Liver (tissue), 8 donors: ENCODE measurements at regions not wholly inside any gene's neighbourhood (a gene's known extent, or its start where the extent isn't known, plus 50 kb on each side); places are given as distances from the start of the nearest gene placed in this dataset.

ENCODE experiments used
- DNase-seq: peaks from one replicate; pipeline ENCODE4 v3.0.0-alpha.2; 2017; ENCODE audit warnings: low spot score
- H3K27ac ChIP-seq, 2 donors: one replicate each; pipeline ENCODE4 v1.7.0; 2013; ENCODE audit warnings: inconsistent platforms in 2 of 2, low read length in 2 of 2, control low read depth in 1 of 2, low read depth in 1 of 2, mild to moderate bottlenecking in 1 of 2
- H3K27me3 ChIP-seq, 4 donors: one replicate each; pipeline versions ENCODE4 v1.6.1 to v1.7.0; 2013; ENCODE audit warnings: low read length in 3 of 4, inconsistent platforms in 1 of 4, mild to moderate bottlenecking in 1 of 4, moderate library complexity in 1 of 4; ENCODE audit not compliant: control insufficient read depth in 4 of 4, insufficient read depth in 4 of 4
- H3K36me3 ChIP-seq, 4 donors: one replicate each; pipeline versions ENCODE4 v1.6.1 to v1.7.0; 2013; ENCODE audit warnings: low read length in 3 of 4, mild to moderate bottlenecking in 3 of 4, low read depth in 1 of 4, moderate library complexity in 1 of 4; ENCODE audit not compliant: control insufficient read depth in 4 of 4, insufficient read depth in 3 of 4
- H3K4me1 ChIP-seq, 4 donors: one replicate each; pipeline versions ENCODE4 v1.6.1 to v1.7.0; 2013; ENCODE audit warnings: low read length in 3 of 4, mild to moderate bottlenecking in 3 of 4, moderate library complexity in 1 of 4; ENCODE audit not compliant: control insufficient read depth in 4 of 4, insufficient read depth in 4 of 4
- H3K4me3 ChIP-seq, 3 donors: one replicate each; pipeline versions ENCODE4 v1.6.1 to v1.7.0; 2013; ENCODE audit warnings: low read length in 3 of 3, control low read depth in 1 of 3, low read depth in 1 of 3, mild to moderate bottlenecking in 1 of 3
- H3K9ac ChIP-seq, 2 donors: one replicate each; pipeline ENCODE4 v1.7.0; 2013; ENCODE audit warnings: low read length in 2 of 2, mild to moderate bottlenecking in 2 of 2, moderate library complexity in 2 of 2, control low read depth in 1 of 2, low read depth in 1 of 2
- H3K9me3 ChIP-seq, 4 donors: one replicate each; pipeline versions ENCODE4 v1.6.1 to v1.7.0; 2013; ENCODE audit warnings: low read length in 3 of 4; ENCODE audit not compliant: control insufficient read depth in 4 of 4
- ATF3 ChIP-seq: IDR thresholded peaks from 2 replicates; pipeline ENCODE4 v1.6.1; 2016; ENCODE audit warnings: antibody characterized with exemption
- CTCF ChIP-seq: fragments of 150-350 bp; IDR thresholded peaks from 2 replicates; pipeline ENCODE4 v1.5.1; 2017; ENCODE audit warnings: improper control_type of control experiment, low read depth, low read length; ENCODE audit not compliant: missing input control
- EGR1 ChIP-seq, 2 donors: IDR thresholded peaks; 2 replicates each; pipeline ENCODE4 v1.6.1; 2016 to 2018; ENCODE audit warnings: antibody characterized with exemption in 2 of 2, low read depth in 2 of 2
- FOXA1 ChIP-seq: IDR thresholded peaks from 2 replicates; pipeline ENCODE4 v1.6.1; 2016; ENCODE audit warnings: antibody characterized with exemption
- GABPA ChIP-seq, 2 donors: IDR thresholded peaks in 1 of 2; conservative IDR thresholded peaks in 1 of 2; 2 replicates each; pipeline ENCODE4 v1.6.1; 2016; ENCODE audit warnings: antibody characterized with exemption in 2 of 2, mild to moderate bottlenecking in 1 of 2, moderate library complexity in 1 of 2
- HNF4A ChIP-seq, 2 donors: conservative IDR thresholded peaks; 2 replicates each; pipeline ENCODE4 v1.6.1; 2016; ENCODE audit warnings: antibody characterized with exemption in 2 of 2, mild to moderate bottlenecking in 2 of 2
- JUND ChIP-seq, 2 donors: IDR thresholded peaks; 2 replicates each; pipeline ENCODE4 v1.6.1; 2016; ENCODE audit warnings: antibody characterized with exemption in 2 of 2
- MAX ChIP-seq: IDR thresholded peaks from 2 replicates; pipeline ENCODE4 v1.6.1; 2016; ENCODE audit warnings: antibody characterized with exemption
- NR2F2 ChIP-seq: IDR thresholded peaks from 2 replicates; pipeline ENCODE4 v1.6.1; 2016; ENCODE audit warnings: antibody characterized with exemption
- RAD21 ChIP-seq, 2 donors: IDR thresholded peaks; 2 replicates each; pipeline ENCODE4 v1.6.1; 2016; ENCODE audit warnings: antibody characterized with exemption in 2 of 2, mild to moderate bottlenecking in 2 of 2
- REST ChIP-seq: IDR thresholded peaks from 2 replicates; pipeline ENCODE4 v1.6.1; 2016; ENCODE audit warnings: antibody characterized with exemption, mild to moderate bottlenecking
- RXRA ChIP-seq, 2 donors: IDR thresholded peaks; 2 replicates each; pipeline ENCODE4 v1.6.1; 2017 to 2018; ENCODE audit warnings: antibody characterized with exemption in 2 of 2, mild to moderate bottlenecking in 1 of 2
- SP1 ChIP-seq: IDR thresholded peaks from 2 replicates; pipeline ENCODE4 v1.6.1; 2018; ENCODE audit warnings: antibody characterized with exemption, mild to moderate bottlenecking
- TAF1 ChIP-seq: conservative IDR thresholded peaks from 2 replicates; pipeline ENCODE4 v1.6.1; 2016; ENCODE audit warnings: antibody characterized with exemption, mild to moderate bottlenecking
- YY1 ChIP-seq: IDR thresholded peaks from 2 replicates; pipeline ENCODE4 v1.6.1; 2016; ENCODE audit warnings: antibody characterized with exemption, mild to moderate bottlenecking
- ZBTB33 ChIP-seq: IDR thresholded peaks from 2 replicates; pipeline ENCODE4 v1.6.1; 2016; ENCODE audit warnings: antibody characterized with exemption
- WGBS: extraction: QIAGEN DNeasy Blood & Tissue Kit; methylation state at CpG from one replicate; pipeline ENCODE4 v1.1.7; 2013; 5-methylcytosine and 5-hydroxymethylcytosine counted together
- donor health status: healthy.
- donor health status: healthy.
- donor health status: healthy.
- donor health status: healthy.
- donor health status: healthy.

- no peak for TF ChIP-seq YY1
- no peak for TF ChIP-seq ATF3
- no peak for TF ChIP-seq NR2F2
- TF ChIP-seq REST, result no peak
- no peak for TF ChIP-seq CTCF
- TF ChIP-seq JUND (IDR thresholded peaks at IDR 0.05), result no peak
- no peak for TF ChIP-seq RAD21 (IDR thresholded peaks at IDR 0.05)
- no peak for TF ChIP-seq SP1
- no peak for TF ChIP-seq GABPA (IDR thresholded peaks at IDR 0.05 in 1 of 2, conservative IDR thresholded peaks at IDR 0.05 in 1 of 2)
- no peak for TF ChIP-seq RXRA (IDR thresholded peaks at IDR 0.05)
- TF ChIP-seq MAX, result no peak
- no peak for TF ChIP-seq ZBTB33
- no peak for TF ChIP-seq HNF4A (conservative IDR thresholded peaks at IDR 0.05)
- no peak for TF ChIP-seq EGR1 (IDR thresholded peaks at IDR 0.05; ENCODE audit: low read depth in 2 of 2)
- no peak for TF ChIP-seq TAF1
- no peaks in the 10 kb centered on the region for H3K27me3 ChIP-seq
- 93% methylated on average over 8 of the region's 8 CpGs for WGBS
- DNase-seq, result no peak
- H3K27ac ChIP-seq, result no peak overlapping the region
- H3K4me3 ChIP-seq, result no peak overlapping the region
- no peak overlapping the region for H3K9ac ChIP-seq
- H3K36me3 ChIP-seq, result no peaks in the 10 kb centered on the region
- H3K4me1 ChIP-seq, result peaks cover 4 to 31% (median 19%) of the 10 kb centered on the region in 4 donors
- no peaks in the 10 kb centered on the region for H3K9me3 ChIP-seq
Measured at GRCh38 chr14:100643426-100643825, 56.2 kb upstream of the BEGAIN start.

- Histone ChIP-seq H3K9me3 (no peaks in the 10 kb centered on the region), H3K4me1 (peaks cover 4 to 40% (median 27%) of the 10 kb centered on the region in 4 donors), H3K27me3 (no peaks in the 10 kb centered on the region), H3K36me3 (no peaks in the 10 kb centered on the region), H3K9ac (no peak overlapping the region), H3K27ac (no peak overlapping the region), H3K4me3 (no peak overlapping the region)
- WGBS, result 81% methylated on average over 6 of the region's 6 CpGs
- DNase-seq, result no peak
- no peak for TF ChIP-seq ZBTB33
- TF ChIP-seq FOXA1, result no peak
- TF ChIP-seq CTCF, result no peak
- TF ChIP-seq SP1, result no peak
- no peak for TF ChIP-seq JUND (IDR thresholded peaks at IDR 0.05)
- no peak for TF ChIP-seq HNF4A (conservative IDR thresholded peaks at IDR 0.05)
- TF ChIP-seq REST, result no peak
- no peak for TF ChIP-seq RAD21 (IDR thresholded peaks at IDR 0.05)
Measured at GRCh38 chr14:100644383-100644782, 57.2 kb upstream of the BEGAIN start.
